GM21619 (cell line): ENCODE measurements at regions not wholly inside any gene's neighbourhood (a gene's known extent, or its start where the extent isn't known, plus 50 kb on each side); places are given as distances from the start of the nearest gene placed in this dataset.
"Not testable (repeated sequence)": the region's sequence is repeated elsewhere in the genome, so short reads cannot be mapped to it uniquely, and the experiment has no call there.

Experiments
- ATAC-seq: cut with Tn5 transposase; IDR thresholded peaks from one replicate; pipeline ENCODE4 v1.9.1; 2021; ENCODE audit not compliant: unreplicated experiment

DNA sequence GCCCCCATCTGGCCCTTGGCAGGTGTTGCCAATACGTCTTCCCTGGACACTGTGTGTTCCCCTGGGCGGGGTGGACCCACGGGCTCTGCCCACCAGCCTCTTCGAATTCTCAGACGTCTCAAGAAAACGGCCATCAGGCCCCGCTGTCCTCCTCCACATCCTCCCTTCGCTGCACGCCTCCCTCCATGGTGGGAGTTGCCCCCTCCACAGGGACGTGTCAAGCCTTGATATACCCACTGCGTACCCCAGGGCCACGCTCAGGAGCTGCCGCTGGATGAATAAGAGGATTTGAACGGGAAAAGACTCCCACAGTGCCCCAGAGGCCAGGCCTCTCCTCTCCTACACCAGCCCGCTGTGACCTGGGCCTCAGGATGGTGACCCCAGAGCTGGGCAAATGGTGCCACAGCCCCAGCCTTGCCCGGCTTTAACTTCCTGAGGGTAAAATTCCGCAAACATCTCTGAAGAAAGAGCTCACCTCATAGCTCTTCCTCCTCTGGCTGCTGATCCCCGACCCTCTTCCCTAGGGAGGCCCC lies 399.3 kb upstream of the MYT1L start:
- ATAC-seq: no peak

- no peak for ATAC-seq
These were observed 398.2 kb upstream of the MYT1L start for GRCh38 chr2:2729246-2729645.

DNA sequence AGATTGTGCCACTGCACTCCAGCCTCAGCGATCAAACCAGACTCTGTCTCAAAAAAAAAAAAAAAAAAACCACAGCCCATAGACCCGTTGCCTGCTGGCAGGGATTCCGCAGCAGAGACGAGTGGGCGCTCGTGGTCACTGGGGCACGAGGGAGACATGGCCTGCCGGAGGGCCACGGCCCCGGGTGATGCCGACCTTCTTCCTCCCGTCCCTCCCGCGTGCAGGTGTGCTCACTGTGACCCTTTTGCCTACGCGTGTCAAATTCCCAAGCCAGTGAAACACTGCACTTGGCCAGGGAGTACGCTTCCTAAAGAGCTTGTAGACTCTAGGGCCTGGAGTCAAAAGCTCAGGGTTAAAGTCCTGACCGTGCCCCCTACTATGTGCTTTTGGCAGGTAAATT lies 397.6 kb upstream of the MYT1L start:
- ATAC-seq: no peak

DNA sequence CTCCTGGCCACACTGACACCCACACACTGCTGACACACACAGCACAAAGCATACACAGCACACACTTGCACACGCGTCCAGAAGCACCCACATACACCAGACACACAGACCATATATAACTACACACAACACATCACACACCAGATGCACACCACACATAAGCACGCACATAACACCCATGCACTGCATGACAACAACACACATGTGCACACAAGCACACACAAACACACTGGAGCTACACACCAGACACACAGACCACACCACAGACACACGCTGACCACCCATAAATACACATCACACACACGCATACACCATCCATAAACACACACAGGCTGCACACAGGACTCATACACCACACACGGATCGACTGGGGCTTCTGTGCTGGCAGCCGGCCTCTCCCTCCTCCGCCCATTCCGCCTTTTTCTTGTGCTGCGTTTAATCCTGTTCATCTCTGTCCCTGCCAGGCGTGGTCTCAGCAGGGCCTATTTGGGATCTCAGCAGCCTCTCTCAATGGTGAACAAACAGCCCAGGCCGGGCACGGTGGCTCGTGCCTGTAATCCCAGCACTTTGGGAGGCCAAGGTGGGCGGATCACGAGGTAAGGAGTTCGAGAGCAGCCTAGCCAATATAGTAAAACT lies 396.9 kb upstream of the MYT1L start:
- no peak for ATAC-seq

DNA sequence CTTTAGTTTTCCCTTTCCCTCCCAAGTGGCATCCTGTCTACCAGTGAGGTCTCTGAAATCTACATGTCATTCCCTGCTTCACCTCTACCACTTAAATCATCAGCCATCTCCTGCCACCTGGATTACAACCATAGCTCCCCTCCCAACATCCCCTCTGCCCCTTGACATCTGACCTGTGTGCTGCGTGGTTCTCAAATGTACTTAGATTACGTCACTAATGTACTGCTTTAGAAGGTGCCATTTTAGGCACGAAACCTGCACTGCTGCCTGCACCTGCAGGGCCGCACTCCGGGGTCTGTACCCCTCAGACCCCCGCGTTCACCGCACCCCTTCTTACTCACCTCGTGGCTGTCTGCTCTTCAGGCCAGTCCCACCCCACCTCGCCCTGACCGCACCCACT lies 395.1 kb upstream of the MYT1L start:
- no peak for ATAC-seq

DNA sequence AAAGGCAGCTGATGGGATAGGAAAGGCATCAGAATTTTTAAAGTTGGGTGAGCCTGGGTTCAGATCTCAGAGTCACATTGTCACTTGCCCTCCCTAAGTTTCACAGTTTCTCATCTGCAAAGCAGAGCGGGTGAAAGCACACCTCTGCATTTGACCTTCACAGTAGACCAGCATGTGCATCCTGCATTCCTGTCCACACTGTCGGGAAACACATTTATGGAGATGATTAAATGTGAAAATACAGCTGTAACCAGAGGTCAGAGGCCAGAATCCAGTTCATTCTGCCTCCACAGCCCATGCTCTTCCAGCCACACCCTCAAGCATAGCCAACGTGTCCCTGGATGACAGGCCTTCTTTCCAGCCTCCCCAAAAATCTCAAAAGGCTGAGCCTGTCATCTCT lies 392.0 kb upstream of the MYT1L start:
- no peak for ATAC-seq

DNA sequence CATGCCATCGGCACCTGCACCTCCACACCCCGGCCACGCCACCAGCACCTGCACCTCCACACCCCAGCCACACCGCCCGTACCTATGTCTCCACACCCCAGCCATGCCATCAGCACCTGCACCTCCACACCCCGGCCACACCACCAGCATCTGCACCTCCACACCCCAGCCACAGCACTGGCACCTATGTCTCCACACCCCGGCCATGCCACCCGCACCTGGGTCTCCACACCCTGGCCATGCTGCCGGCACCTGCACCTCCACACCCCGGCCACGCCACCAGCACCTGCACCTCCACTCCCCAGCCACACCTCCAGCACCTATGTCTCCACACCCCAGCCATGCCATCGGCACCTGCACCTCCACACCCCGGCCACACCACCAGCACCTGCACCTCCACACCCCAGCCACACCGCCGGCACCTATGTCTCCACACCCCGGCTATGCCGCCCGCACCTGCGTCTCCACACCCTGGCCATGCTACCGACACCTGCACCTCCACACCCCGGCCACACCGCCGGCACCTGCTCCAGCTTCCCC lies 390.3 kb upstream of the MYT1L start:
- ATAC-seq: no peak

GRCh38 chr2:2720806-2721205 lies 389.7 kb upstream of the MYT1L start:
- ATAC-seq: not testable (repeated sequence)

DNA sequence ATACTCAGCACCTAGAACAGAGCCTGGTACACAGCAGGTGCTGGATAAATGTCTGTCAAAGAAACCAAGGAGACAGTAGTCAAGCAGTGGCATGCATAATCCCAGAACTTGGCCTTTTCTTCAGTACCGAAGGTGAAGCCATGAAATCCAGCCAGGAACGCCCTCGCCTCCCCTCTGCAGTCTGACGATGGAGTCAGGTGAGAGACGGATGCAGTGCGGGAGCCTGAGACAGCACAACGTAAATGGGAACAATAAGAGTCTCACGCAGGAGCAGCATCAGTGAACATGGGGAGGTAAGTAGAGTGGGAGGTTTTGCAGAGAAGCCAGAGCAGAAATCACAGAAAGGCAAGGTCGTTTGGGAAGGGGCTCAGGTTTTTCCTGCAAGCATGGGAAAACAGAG lies 389.3 kb upstream of the MYT1L start:
- no peak for ATAC-seq

- no peak for ATAC-seq
These were observed 388.7 kb upstream of the MYT1L start for GRCh38 chr2:2719781-2720180.

DNA sequence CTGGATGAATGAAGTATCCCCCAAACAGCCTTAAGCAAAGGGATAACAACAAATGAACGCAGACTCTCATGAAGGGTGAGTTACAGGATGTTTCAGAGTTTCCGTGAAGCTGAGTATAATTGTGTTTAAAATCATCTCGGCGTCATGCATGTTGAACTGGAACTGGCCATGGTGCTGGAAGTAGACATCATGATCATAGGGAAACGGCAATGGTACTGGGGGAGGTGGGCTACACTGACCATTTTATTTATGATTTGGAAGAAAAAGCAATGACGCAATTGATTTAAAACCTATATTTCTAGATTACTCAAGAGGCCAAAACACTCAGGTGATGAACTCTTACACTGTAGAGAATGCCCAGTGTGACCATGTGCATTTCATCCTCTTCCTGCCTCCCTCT lies 387.9 kb upstream of the MYT1L start:
- ATAC-seq: no peak

DNA sequence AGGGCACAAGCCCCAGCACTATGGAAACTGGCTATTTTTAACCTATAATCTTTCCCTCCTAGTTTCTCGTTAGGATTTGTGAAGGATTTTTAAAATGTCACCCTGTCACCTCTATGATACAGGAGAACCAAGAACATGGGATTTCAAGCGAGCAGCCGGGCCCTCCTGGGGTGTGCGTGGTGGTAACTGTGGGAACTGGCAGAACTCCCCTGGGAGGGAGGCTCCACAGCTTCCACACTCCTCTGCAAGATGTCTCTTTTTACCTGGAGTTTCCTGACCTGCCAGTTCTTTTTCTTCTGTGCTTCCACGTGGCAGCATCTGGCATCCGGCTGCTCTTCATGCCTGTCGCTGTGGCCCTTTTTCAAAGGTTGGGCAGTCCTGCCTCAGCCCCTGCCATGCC lies 386.3 kb upstream of the MYT1L start:
- ATAC-seq: no peak

DNA sequence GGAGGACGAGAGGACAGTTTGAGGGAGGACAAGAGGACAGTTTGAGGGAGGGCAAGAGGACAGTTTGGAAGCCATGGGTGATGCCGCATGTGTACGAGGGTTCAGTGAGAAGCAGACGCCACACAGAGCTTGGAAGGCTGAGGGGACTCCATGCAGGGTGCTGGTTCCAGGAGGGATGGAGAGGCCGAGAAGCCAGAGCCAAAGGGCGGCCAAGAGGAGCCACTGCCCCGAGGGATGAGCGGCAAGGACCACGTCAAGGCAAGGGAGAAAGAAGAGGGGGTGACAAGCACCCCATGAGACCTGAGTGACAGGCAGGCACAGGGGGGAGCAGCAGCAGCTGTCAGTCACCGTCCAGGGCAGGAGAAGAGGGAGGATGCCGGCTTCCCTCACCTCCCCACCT lies 385.7 kb upstream of the MYT1L start:
- no peak for ATAC-seq

DNA sequence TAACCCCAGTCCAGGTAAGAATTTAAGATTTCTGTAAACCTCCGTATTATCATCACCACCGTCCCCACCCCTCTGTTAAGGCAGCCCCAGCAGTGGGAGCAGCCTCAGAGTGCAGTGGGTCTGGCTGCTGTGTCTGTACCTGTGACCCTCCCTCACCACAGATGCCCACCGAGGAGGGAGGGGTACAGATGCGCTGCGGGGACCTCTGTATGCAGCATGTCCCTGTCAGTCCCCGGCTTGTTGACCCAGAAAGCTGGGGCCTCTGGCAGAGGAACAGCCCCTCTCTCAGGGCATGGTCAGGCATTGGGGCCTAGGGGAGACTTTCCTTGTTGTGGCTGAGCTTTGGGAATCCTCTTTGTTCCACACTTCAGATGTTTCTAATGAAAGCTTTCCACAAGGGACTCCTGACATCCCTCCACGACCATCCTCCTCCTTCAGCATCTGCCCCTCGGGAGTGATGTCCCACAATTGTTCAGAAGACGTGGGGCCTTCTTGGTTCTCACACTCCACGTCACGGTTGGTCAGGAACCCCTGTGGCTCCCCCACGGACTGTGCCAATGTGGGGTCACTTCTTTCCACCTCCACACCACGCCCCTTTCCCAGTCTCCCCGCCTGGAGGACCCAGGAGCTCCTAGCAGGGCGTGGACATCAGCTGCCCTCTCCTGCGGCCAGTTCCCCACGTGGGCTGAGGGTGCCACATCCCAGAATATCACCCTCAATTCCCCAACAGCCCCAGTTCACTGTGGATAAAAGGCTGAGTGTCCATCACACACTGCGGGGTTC lies 384.2 kb upstream of the MYT1L start:
- no peak for ATAC-seq

GRCh38 chr2:2714408-2714807 lies 383.3 kb upstream of the MYT1L start:
- no peak for ATAC-seq

- no peak for ATAC-seq
These were observed 378.3 kb upstream of the MYT1L start for GRCh38 chr2:2709431-2709770.

DNA sequence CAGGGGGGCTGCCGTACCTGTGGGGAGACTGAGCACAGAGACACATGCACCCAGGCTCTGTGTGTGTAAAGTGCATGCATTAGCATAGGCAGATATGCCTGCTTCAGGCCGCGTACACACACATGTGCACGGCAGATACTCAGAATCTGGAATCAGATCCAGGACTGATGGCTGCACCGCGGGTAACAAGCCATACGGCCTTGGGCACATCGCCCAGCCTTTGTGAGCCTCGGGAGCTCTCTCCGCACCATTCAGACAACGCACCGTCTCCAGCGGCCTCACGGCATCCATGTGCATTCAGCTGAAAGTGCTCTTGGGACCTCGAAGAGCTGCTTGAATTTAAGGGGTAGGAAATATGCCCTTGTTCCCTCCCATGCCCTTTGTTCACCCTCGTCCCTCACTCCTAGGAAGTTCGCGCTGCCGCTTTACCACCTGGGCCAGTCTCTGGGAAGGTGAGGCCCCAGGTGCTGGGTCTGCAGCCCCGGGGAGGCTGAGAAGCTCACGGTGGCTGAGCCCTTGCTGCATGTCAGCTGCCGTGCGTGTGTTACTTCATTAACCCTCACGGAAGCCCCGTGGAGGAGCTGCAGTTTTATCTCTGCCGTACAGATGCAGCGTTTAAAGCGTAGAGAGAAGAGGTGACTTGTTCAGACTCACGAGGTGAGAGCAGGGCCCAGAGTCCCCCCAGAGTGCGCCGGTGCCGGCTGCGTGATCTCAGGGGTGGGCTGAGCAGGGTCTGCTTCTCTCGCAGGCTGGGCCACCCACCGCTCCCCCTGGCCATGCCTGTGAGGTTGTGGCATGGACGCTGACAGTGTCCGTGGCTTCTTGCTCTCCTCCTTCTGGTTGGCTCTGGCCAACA lies 377.7 kb upstream of the MYT1L start:
- ATAC-seq: no peak

GRCh38 chr2:2707206-2707991 lies 376.3 kb upstream of the MYT1L start:
- ATAC-seq: no peak

DNA sequence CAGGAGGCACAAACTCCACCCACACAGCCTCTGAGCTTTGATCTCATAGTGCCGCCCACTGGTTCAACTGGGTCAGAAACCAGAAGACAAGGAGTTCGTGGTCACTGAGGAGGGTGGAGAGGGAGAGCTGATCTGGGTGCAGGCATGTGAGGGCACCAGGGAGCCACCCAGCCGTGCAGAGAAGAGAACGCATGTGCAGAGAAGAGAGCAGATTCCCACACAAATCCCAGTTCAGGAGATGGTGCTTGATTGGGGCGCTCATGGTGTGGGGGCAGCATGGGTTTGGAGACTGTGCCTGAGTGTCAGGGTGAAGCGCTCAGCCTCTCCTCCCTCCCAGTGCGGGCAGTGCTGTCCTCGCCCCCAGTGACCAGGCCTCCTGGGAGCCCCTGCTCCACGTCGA lies 375.2 kb upstream of the MYT1L start:
- no peak for ATAC-seq

GRCh38 chr2:2705871-2706270 lies 374.8 kb upstream of the MYT1L start:
- ATAC-seq: no peak
